Upper lobe of left lung (tissue), 4 donors: ENCODE measurements at regions not wholly inside any gene's neighbourhood (a gene's known extent, or its start where the extent isn't known, plus 50 kb on each side); places are given as distances from the start of the nearest gene placed in this dataset.

Experiments used
- POLR2AphosphoS5 ChIP-seq, 2 donors: sonication (generic); formaldehyde crosslinking; IDR thresholded peaks; one replicate each; pipeline ENCODE4 v1.5.1; 2017; ENCODE audit warnings: antibody characterized with exemption in 2 of 2
- TF ChIP-seq, protein P1 (sequence below), 6 experiments: fragments of 450-650 bp in 4 of 6; fragments of 200-600 bp in 2 of 6; sonication (generic) in 2 of 6; IDR thresholded peaks; one replicate each; pipeline ENCODE4 v1.5.1; 2016 to 2019; ENCODE audit warnings: antibody characterized with exemption in 6 of 6

DNA sequence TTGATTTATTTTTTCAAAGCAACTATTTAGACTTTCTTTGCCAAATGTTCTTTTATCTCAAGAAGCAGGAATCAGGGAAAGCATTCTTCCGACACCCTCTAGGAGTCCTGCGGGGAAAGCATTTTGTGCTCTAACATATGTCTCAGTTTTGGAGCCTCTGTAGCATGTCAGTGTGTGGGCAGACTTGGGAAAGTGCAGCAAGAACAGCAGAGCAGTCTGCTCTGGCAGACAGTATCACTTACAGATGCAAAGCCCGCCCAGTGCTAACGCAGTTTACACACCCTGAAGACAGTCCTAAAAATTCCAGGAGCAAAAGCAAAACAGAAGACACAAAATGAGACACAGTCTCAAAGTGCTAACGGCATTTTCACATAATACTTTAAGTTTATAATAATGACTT lies 393.5 kb downstream of the KLF12 start:
- TF ChIP-seq POLR2AphosphoS5 (IDR thresholded peaks at IDR 0.05) = no peak
- TF ChIP-seq, protein P1, sequence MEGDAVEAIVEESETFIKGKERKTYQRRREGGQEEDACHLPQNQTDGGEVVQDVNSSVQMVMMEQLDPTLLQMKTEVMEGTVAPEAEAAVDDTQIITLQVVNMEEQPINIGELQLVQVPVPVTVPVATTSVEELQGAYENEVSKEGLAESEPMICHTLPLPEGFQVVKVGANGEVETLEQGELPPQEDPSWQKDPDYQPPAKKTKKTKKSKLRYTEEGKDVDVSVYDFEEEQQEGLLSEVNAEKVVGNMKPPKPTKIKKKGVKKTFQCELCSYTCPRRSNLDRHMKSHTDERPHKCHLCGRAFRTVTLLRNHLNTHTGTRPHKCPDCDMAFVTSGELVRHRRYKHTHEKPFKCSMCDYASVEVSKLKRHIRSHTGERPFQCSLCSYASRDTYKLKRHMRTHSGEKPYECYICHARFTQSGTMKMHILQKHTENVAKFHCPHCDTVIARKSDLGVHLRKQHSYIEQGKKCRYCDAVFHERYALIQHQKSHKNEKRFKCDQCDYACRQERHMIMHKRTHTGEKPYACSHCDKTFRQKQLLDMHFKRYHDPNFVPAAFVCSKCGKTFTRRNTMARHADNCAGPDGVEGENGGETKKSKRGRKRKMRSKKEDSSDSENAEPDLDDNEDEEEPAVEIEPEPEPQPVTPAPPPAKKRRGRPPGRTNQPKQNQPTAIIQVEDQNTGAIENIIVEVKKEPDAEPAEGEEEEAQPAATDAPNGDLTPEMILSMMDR (IDR thresholded peaks at IDR 0.05) = no peak
